Neural cell (in vitro differentiated cells): ENCODE measurements at regions not wholly inside any gene's neighbourhood (a gene's known extent, or its start where the extent isn't known, plus 50 kb on each side); places are given as distances from the start of the nearest gene placed in this dataset.

ENCODE experiments used
- H2AFZ ChIP-seq: fragments of 200-600, 300-800 bp; sonication (generic), shearing (Covaris generic); 2 replicates; pipeline ENCODE4 v1.6.0; 2014; ENCODE audit warnings: low read depth, mild to moderate bottlenecking, antibody characterized with exemption, low read length, moderate library complexity
- H3F3A ChIP-seq: fragments of 200-600 bp; shearing (Covaris generic); 2 replicates; pipeline ENCODE4 v1.6.1; 2016; ENCODE audit warnings: mild to moderate bottlenecking, moderate library complexity, mixed read lengths, antibody characterized with exemption, low read length; ENCODE audit not compliant: insufficient read depth, poor library complexity, severe bottlenecking
- H3K27ac ChIP-seq: fragments of 200-600, 300-800 bp; sonication (generic), shearing (Covaris generic); 2 replicates; pipeline ENCODE4 v1.5.1; 2014; ENCODE audit warnings: mild to moderate bottlenecking, low read length, moderate library complexity
- H3K27me3 ChIP-seq: fragments of 300-800, 200-600 bp; sonication (generic), shearing (Covaris generic); 2 replicates; pipeline ENCODE4 v1.6.0; 2014; ENCODE audit warnings: mild to moderate bottlenecking, low read depth, low read length, moderate library complexity; ENCODE audit not compliant: insufficient read depth
- H3K36me3 ChIP-seq: fragments of 300-800, 200-600 bp; sonication (generic), shearing (Covaris generic); 2 replicates; pipeline ENCODE4 v1.5.1; 2014; ENCODE audit warnings: mild to moderate bottlenecking, antibody characterized with exemption, low read length, moderate library complexity; ENCODE audit not compliant: insufficient read depth
- H3K4me2 ChIP-seq: fragments of 300-800, 200-600 bp; sonication (generic), shearing (Covaris generic); 2 replicates; pipeline ENCODE4 v1.6.0; 2014; ENCODE audit warnings: mild to moderate bottlenecking, low read length
- H3K4me3 ChIP-seq: fragments of 300-800, 200-600 bp; sonication (generic), shearing (Covaris generic); 2 replicates; pipeline ENCODE4 v1.5.1; 2014; ENCODE audit warnings: mild to moderate bottlenecking, low read length, moderate library complexity
- H3K79me2 ChIP-seq: fragments of 200-600 bp; shearing (Covaris generic); replicated peaks from 2 replicates; pipeline ENCODE4 v1.6.0; 2014; ENCODE audit warnings: mild to moderate bottlenecking, low read length, moderate library complexity; ENCODE audit not compliant: insufficient read depth
- H3K9ac ChIP-seq: fragments of 300-800, 200-600 bp; sonication (generic), shearing (Covaris generic); 2 replicates; pipeline ENCODE4 v1.6.1; 2016; ENCODE audit warnings: mild to moderate bottlenecking, low read length, mixed read lengths
- H3K9me2 ChIP-seq: fragments of 200-600 bp; shearing (Covaris generic); 2 replicates; pipeline ENCODE4 v1.6.1; 2016; ENCODE audit warnings: mild to moderate bottlenecking, low read length, mixed read lengths; ENCODE audit not compliant: insufficient read depth
- H3K9me3 ChIP-seq: fragments of 200-600, 300-800 bp; sonication (generic), shearing (Covaris generic); 2 replicates; pipeline ENCODE4 v1.6.1; 2016; ENCODE audit warnings: mild to moderate bottlenecking, mixed run types, low read length, moderate library complexity, mixed read lengths
- H4K20me1 ChIP-seq: fragments of 200-600 bp; shearing (Covaris generic); 2 replicates; pipeline ENCODE4 v1.6.1; 2016; ENCODE audit warnings: mild to moderate bottlenecking, mixed run types; ENCODE audit not compliant: insufficient read depth
- CTCF ChIP-seq: fragments of 450-650 bp; IDR thresholded peaks from 2 replicates; pipeline ENCODE4 v1.5.1; 2014; ENCODE audit warnings: antibody characterized with exemption, mild to moderate bottlenecking, moderate library complexity; ENCODE audit not compliant: poor library complexity, severe bottlenecking
- EP300 ChIP-seq: fragments of 450-650 bp; conservative IDR thresholded peaks from 2 replicates; pipeline ENCODE4 v1.6.1; 2014; ENCODE audit warnings: antibody characterized with exemption, mild to moderate bottlenecking, moderate library complexity; ENCODE audit not compliant: poor library complexity, severe bottlenecking
- EZH2 ChIP-seq: fragments of 200-600, 300-800 bp; shearing (Covaris generic), sonication (generic); IDR thresholded peaks from 2 replicates; pipeline ENCODE4 v1.6.1; 2014; ENCODE audit warnings: antibody characterized with exemption, low read length, borderline replicate concordance, mild to moderate bottlenecking; ENCODE audit not compliant: insufficient read depth, poor library complexity, severe bottlenecking
- MXI1 ChIP-seq: fragments of 450-650 bp; conservative IDR thresholded peaks from 2 replicates; pipeline ENCODE4 v1.6.1; 2014; ENCODE audit warnings: antibody characterized with exemption, mild to moderate bottlenecking; ENCODE audit not compliant: poor library complexity, severe bottlenecking
- POLR2AphosphoS5 ChIP-seq: IDR thresholded peaks from 2 replicates; pipeline ENCODE4 v1.6.1; 2012
- RAD21 ChIP-seq: fragments of 450-650 bp; conservative IDR thresholded peaks from 2 replicates; pipeline ENCODE4 v1.6.1; 2014; ENCODE audit warnings: antibody characterized with exemption, mild to moderate bottlenecking, moderate library complexity
- REST ChIP-seq: IDR thresholded peaks from 2 replicates; pipeline ENCODE4 v1.6.1; 2012; ENCODE audit warnings: borderline replicate concordance
- SMC3 ChIP-seq: fragments of 450-650 bp; conservative IDR thresholded peaks from 2 replicates; pipeline ENCODE4 v1.6.1; 2014; ENCODE audit warnings: antibody characterized with exemption, mild to moderate bottlenecking, moderate library complexity; ENCODE audit not compliant: poor library complexity
- TAF1 ChIP-seq: IDR thresholded peaks from 2 replicates; pipeline ENCODE4 v1.6.1; 2012; ENCODE audit warnings: low read depth

- Histone ChIP-seq H3K27me3 (no peaks in the 10 kb centered on the region), H3K4me3 (no peak overlapping the region), H3K9ac (no peak overlapping the region), H3K9me2 (no peaks in the 10 kb centered on the region), H3K36me3 (no peaks in the 10 kb centered on the region), H3K9me3 (no peaks in the 10 kb centered on the region), H3K27ac (no peak overlapping the region), H4K20me1 (no peaks in the 10 kb centered on the region), H2AFZ (no peak overlapping the region), H3K79me2 (no peaks in the 10 kb centered on the region), H3F3A (no peaks in the 10 kb centered on the region), H3K4me2 (no peak overlapping the region)
- TF ChIP-seq TAF1: no peak
Observed at GRCh38 chr5:81820863-81821262, 70.0 kb upstream of the SSBP2 start.

DNA sequence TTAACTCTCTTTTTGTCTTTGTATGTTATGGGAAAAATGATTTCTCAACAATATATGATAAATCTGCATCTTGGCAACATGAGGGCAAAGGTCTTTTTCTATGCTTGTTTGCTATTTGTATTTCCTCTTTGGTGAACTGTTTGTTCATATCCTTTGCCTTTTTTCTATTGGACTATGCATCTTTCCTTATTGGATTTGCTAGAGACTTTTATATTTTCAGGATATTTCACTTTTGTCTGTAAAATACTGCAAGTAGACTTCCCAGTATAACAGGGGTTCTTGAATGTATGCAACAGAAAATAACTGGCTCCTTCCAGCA, 69.4 kb upstream of the SSBP2 start:
- Histone ChIP-seq H3K9me2 (no peaks in the 10 kb centered on the region), H3K4me3 (no peak overlapping the region), H3F3A (no peaks in the 10 kb centered on the region), H4K20me1 (no peaks in the 10 kb centered on the region), H3K4me2 (no peak overlapping the region), H3K36me3 (no peaks in the 10 kb centered on the region), H3K27me3 (no peaks in the 10 kb centered on the region), H3K9me3 (no peaks in the 10 kb centered on the region), H3K27ac (no peak overlapping the region), H3K9ac (no peak overlapping the region), H3K79me2 (no peaks in the 10 kb centered on the region), H2AFZ (no peak overlapping the region)
- TF ChIP-seq MXI1: no peak
- no peak for TF ChIP-seq CTCF
- no peak for TF ChIP-seq EZH2
- no peak for TF ChIP-seq TAF1
- TF ChIP-seq SMC3: no peak
- no peak for TF ChIP-seq POLR2AphosphoS5
- no peak for TF ChIP-seq RAD21
- no peak for TF ChIP-seq REST
- no peak for TF ChIP-seq EP300

DNA sequence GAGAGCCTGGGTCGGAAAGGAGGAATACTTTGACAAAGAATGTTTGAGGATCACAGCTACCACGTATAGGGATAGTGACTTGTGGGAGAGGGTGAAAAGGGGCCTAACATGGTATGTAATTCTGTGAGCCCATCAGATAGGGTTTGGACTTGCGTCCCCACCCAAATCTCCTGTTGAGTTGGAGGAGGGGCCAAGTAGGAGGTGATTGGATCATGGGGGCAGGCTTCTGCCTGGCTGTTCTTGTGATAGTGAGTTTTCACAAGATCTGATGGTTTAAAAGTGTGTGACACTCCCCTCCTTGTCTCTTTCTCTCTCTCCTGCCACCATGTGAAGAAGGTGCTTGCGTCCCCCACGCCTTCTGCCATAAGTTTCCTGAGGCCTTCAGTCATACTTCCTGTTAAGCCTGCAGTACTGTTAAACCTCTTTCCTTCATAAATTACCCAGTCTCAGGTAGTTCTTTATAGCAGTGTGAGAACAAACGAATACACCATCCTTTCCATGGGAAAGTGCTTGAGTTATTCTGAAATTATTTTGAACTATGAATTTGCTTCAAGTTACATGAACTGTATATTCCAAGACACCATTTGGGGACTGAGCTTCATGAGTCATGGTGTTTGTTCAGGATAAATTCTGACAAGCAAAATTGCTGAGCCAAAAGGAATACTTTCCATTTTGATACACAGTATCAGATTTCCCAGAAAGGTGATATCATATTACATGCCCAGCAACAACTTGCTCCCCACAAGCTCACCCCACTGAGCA, 68.8 kb upstream of the SSBP2 start:
- H4K20me1 ChIP-seq: no peaks in the 10 kb centered on the region
- no peak overlapping the region for H3K9ac ChIP-seq
- H3K4me3 ChIP-seq: no peak overlapping the region
- H2AFZ ChIP-seq: no peak overlapping the region
- no peaks in the 10 kb centered on the region for H3K27me3 ChIP-seq
- no peak overlapping the region for H3K27ac ChIP-seq
- TF ChIP-seq CTCF: no peak
- no peak for TF ChIP-seq SMC3
- TF ChIP-seq TAF1: no peak
- TF ChIP-seq POLR2AphosphoS5: no peak
- TF ChIP-seq MXI1: no peak
- no peak for TF ChIP-seq EZH2
- TF ChIP-seq EP300: no peak
- TF ChIP-seq RAD21: no peak
- no peak for TF ChIP-seq REST
- H3K9me2 ChIP-seq: no peaks in the 10 kb centered on the region
- H3K36me3 ChIP-seq: no peaks in the 10 kb centered on the region
- no peaks in the 10 kb centered on the region for H3K9me3 ChIP-seq
- no peak overlapping the region for H3K4me2 ChIP-seq
- H3F3A ChIP-seq: no peaks in the 10 kb centered on the region
- H3K79me2 ChIP-seq: no peaks in the 10 kb centered on the region
